ENCODE measurements at regions not wholly inside any gene's neighbourhood (a gene's known extent, or its start where the extent isn't known, plus 50 kb on each side); places are given as distances from the start of the nearest gene placed in this dataset.

DNA sequence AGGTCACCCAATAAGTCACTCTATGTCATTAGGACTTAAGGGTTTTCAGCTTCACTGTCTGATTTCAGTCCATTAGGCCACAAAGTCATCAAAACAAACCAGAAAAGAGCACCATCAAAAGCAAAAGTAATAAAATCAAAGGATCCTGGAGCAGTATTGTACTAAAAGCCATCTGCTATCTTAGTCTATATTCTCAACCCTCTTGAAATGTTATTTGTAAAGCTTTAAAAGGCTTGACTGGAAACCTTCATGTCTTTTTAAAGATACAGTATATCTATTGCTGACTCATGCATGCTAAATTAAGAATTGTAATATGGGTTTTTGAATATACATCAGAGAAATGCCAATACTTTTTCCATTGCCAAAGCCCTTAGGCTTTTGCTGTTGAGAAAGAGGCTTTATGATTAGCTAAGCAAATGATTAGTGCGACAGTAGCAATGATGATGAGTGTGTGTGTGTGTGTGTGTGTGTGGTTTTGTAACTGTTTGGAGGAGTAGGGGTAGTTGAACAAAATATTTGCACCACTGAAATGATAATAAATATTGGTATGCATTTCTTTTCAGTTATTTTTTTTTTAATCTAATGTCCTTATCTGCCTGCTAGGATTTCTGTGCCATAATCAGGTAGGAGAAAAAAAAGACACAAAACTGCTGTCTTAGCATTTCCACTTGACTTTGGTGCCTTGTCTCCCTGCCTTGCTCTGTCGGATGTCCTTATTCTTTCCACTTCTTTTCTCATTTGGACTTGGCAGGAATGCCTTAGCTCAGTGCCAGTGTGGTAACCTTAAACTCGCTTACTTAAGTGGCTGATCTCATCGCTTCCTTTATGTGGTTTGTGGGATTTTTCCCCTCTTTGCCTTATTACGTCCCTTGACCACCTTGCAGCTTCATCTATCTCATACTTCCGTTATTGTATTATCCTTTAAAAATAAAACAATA is 119.7 kb downstream of the PCDH7 start:
- Histone ChIP-seq H3K27me3 (ENCODE audit: control insufficient read depth in 1 of 2, insufficient read depth in 1 of 2, low read length in 2 of 2) (no peaks in the 10 kb centered on the region), H3K27ac (ENCODE audit: low read length, poor library complexity, severe bottlenecking) (no peak overlapping the region), H3K9me3 (ENCODE audit: control insufficient read depth, low read length) (no peaks in the 10 kb centered on the region), H3K18ac (ENCODE audit: low read depth in 1 of 2, low read length in 2 of 2) (no peak overlapping the region), H3K4me1 (ENCODE audit: control insufficient read depth, insufficient read depth, low read depth, low read length) (peaks cover 3% of the 10 kb centered on the region), H4K91ac (ENCODE audit: low read length) (no peak overlapping the region), H3K14ac (ENCODE audit: low read length in 2 of 2) (peak overlapping the region in 1 of 2 experiments; percentile 12), H2AK5ac (ENCODE audit: low read length, severe bottlenecking) (no peak overlapping the region), H2BK12ac (ENCODE audit: low read length in 2 of 2) (peak overlapping the region in 1 of 2 experiments; percentile 31), H3K23ac (ENCODE audit: low read length in 2 of 2) (no peak overlapping the region), H3K4ac (ENCODE audit: low read depth in 1 of 2, low read length in 2 of 2) (no peak overlapping the region), H3K79me1 (replicated peaks; ENCODE audit: low read length, poor library complexity, severe bottlenecking) (no peaks in the 10 kb centered on the region), H3K4me3 (ENCODE audit: insufficient read depth in 1 of 2, low read depth in 1 of 2, low read length in 2 of 2) (no peak overlapping the region), H3K9ac (ENCODE audit: low read length) (no peak overlapping the region), H3K36me3 (ENCODE audit: control insufficient read depth in 1 of 2, insufficient read depth in 2 of 2, low read depth in 1 of 2, low read length in 2 of 2) (no peaks in the 10 kb centered on the region), H2AFZ (ENCODE audit: low read depth, low read length) (no peak overlapping the region), H2BK15ac (ENCODE audit: low read depth, poor library complexity, severe bottlenecking) (no peak overlapping the region), H4K8ac (ENCODE audit: low read length) (no peak overlapping the region), H2BK5ac (ENCODE audit: low read depth, low read length, poor library complexity, severe bottlenecking) (no peak overlapping the region), H2BK120ac (ENCODE audit: low read depth, low read length) (no peak overlapping the region), H3K4me2 (ENCODE audit: low read length, poor library complexity, severe bottlenecking) (no peak overlapping the region)
- 39% methylated on average over 2 of the region's 6 CpGs for whole genome bisulfite sequencing
- peak; percentile 84 for DNase-seq

DNA sequence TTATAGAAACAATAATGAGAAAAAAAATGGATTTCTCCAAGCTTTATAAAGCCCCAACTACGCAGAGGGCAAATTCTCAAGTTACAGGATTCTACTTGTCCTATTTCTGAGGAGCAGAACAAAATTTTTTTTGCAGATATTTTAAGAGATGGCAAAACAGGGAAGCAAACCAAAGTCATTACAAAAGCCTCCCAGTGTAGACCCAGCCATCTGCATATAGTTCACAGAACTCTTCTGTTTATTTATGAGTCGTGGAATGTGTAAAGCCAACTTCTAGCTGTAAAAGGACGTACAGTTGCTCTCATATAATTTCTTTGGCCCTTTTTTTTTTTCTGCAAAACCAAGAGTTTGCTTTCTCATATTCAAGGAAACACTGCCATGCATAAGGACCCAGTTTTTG is 120.4 kb downstream of the PCDH7 start:
- 5% methylated on average over 2 of the region's 3 CpGs for WGBS
- Histone ChIP-seq H2BK5ac (ENCODE audit: low read depth, low read length, poor library complexity, severe bottlenecking) (no peak overlapping the region), H3K4ac (ENCODE audit: low read depth in 1 of 2, low read length in 2 of 2) (no peak overlapping the region), H3K9me3 (ENCODE audit: control insufficient read depth, low read length) (no peaks in the 10 kb centered on the region), H3K36me3 (ENCODE audit: control insufficient read depth in 1 of 2, insufficient read depth in 2 of 2, low read depth in 1 of 2, low read length in 2 of 2) (no peaks in the 10 kb centered on the region), H2BK15ac (ENCODE audit: low read depth, poor library complexity, severe bottlenecking) (no peak overlapping the region), H4K8ac (ENCODE audit: low read length) (no peak overlapping the region), H3K14ac (ENCODE audit: low read length in 2 of 2) (no peak overlapping the region), H3K79me1 (replicated peaks; ENCODE audit: low read length, poor library complexity, severe bottlenecking) (no peaks in the 10 kb centered on the region), H3K4me2 (ENCODE audit: low read length, poor library complexity, severe bottlenecking) (no peak overlapping the region), H3K27me3 (ENCODE audit: control insufficient read depth in 1 of 2, insufficient read depth in 1 of 2, low read length in 2 of 2) (no peaks in the 10 kb centered on the region), H2BK120ac (ENCODE audit: low read depth, low read length) (no peak overlapping the region), H4K91ac (ENCODE audit: low read length) (no peak overlapping the region), H3K4me3 (ENCODE audit: insufficient read depth in 1 of 2, low read depth in 1 of 2, low read length in 2 of 2) (no peak overlapping the region), H2AK5ac (ENCODE audit: low read length, severe bottlenecking) (no peak overlapping the region), H3K18ac (ENCODE audit: low read depth in 1 of 2, low read length in 2 of 2) (no peak overlapping the region), H2AFZ (ENCODE audit: low read depth, low read length) (no peak overlapping the region), H2BK12ac (ENCODE audit: low read length in 2 of 2) (no peak overlapping the region), H3K27ac (ENCODE audit: low read length, poor library complexity, severe bottlenecking) (peak overlapping the region; percentile 1), H3K4me1 (ENCODE audit: control insufficient read depth, insufficient read depth, low read depth, low read length) (peaks cover 1% of the 10 kb centered on the region), H3K9ac (ENCODE audit: low read length) (no peak overlapping the region), H3K23ac (ENCODE audit: low read length in 2 of 2) (no peak overlapping the region)
- DNase-seq, result peak; percentile 50

DNA sequence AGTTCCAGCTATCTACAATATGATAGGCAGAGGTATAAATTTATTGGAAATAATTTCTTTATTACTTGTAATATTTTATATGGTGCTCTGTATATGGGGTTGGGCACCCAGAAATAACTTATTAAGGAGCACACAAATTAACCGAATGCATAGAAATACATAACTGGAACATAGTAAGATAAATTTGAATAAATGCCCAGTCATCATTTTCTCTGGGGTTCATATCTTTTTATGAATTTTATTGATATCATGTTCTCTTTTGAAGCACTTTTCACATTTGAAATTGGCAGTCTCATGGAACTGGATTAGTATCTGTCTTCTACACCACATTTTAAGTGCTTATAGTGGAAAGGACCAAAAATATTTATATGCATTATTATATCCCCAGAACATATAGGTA is 122.0 kb downstream of the PCDH7 start:
- no peak overlapping the region for H2BK12ac ChIP-seq (ENCODE audit: low read length in 2 of 2)
- no peak overlapping the region for H2BK15ac ChIP-seq (ENCODE audit: low read depth, poor library complexity, severe bottlenecking)
- no peaks in the 10 kb centered on the region for H3K27me3 ChIP-seq (ENCODE audit: control insufficient read depth in 1 of 2, insufficient read depth in 1 of 2, low read length in 2 of 2)
- no peak for DNase-seq
- no peak overlapping the region for H3K4me2 ChIP-seq (ENCODE audit: low read length, poor library complexity, severe bottlenecking)
- no peaks in the 10 kb centered on the region for H3K79me1 ChIP-seq (replicated peaks; ENCODE audit: low read length, poor library complexity, severe bottlenecking)
- H3K4me1 ChIP-seq (ENCODE audit: control insufficient read depth, insufficient read depth, low read depth, low read length), result peaks cover under 1% of the 10 kb centered on the region
- H2BK5ac ChIP-seq (ENCODE audit: low read depth, low read length, poor library complexity, severe bottlenecking), result no peak overlapping the region
- H4K91ac ChIP-seq (ENCODE audit: low read length), result no peak overlapping the region
- no peak overlapping the region for H3K27ac ChIP-seq (ENCODE audit: low read length, poor library complexity, severe bottlenecking)
- no peak overlapping the region for H3K4ac ChIP-seq (ENCODE audit: low read depth in 1 of 2, low read length in 2 of 2)
- H3K9me3 ChIP-seq (ENCODE audit: control insufficient read depth, low read length), result no peaks in the 10 kb centered on the region
- H3K36me3 ChIP-seq (ENCODE audit: control insufficient read depth in 1 of 2, insufficient read depth in 2 of 2, low read depth in 1 of 2, low read length in 2 of 2), result no peaks in the 10 kb centered on the region
- no peak overlapping the region for H2AFZ ChIP-seq (ENCODE audit: low read depth, low read length)
- H3K14ac ChIP-seq (ENCODE audit: low read length in 2 of 2), result no peak overlapping the region
- H3K18ac ChIP-seq (ENCODE audit: low read depth in 1 of 2, low read length in 2 of 2), result no peak overlapping the region
- H4K8ac ChIP-seq (ENCODE audit: low read length), result no peak overlapping the region
- no peak overlapping the region for H3K23ac ChIP-seq (ENCODE audit: low read length in 2 of 2)
- H2AK5ac ChIP-seq (ENCODE audit: low read length, severe bottlenecking), result no peak overlapping the region
- H3K4me3 ChIP-seq (ENCODE audit: insufficient read depth in 1 of 2, low read depth in 1 of 2, low read length in 2 of 2), result no peak overlapping the region
- no CpG with 5 or more reads among the region's 1 CpG for WGBS
- H3K9ac ChIP-seq (ENCODE audit: low read length), result no peak overlapping the region
- no peak overlapping the region for H2BK120ac ChIP-seq (ENCODE audit: low read depth, low read length)

DNA sequence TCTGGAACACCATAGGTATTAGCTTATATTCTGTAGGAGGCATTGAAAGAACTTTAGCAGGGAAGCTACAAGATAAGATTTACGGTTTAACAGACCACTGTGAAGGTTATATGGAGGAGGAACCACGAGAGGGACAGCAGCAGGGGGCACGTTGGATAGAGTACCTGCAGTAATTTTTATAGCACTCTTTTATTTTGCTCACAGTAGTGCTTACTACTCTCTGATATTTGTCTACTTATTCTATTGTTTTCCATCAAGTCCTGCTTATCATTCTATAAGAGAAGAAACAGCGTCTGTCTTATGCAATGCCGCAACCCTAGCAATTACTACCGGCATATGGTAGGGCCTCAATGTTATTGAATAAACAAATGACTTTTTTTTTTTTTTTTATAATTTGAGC is 122.5 kb downstream of the PCDH7 start:
- H3K27ac ChIP-seq (ENCODE audit: low read length, poor library complexity, severe bottlenecking), result no peak overlapping the region
- WGBS, result 63% methylated on average over 4 of the region's 6 CpGs
- H4K91ac ChIP-seq (ENCODE audit: low read length), result no peak overlapping the region
- H3K27me3 ChIP-seq (ENCODE audit: control insufficient read depth in 1 of 2, insufficient read depth in 1 of 2, low read length in 2 of 2), result no peaks in the 10 kb centered on the region
- H2BK5ac ChIP-seq (ENCODE audit: low read depth, low read length, poor library complexity, severe bottlenecking), result no peak overlapping the region
- H3K4me1 ChIP-seq (ENCODE audit: control insufficient read depth, insufficient read depth, low read depth, low read length), result no peaks in the 10 kb centered on the region
- no peak overlapping the region for H3K14ac ChIP-seq (ENCODE audit: low read length in 2 of 2)
- H3K4me2 ChIP-seq (ENCODE audit: low read length, poor library complexity, severe bottlenecking), result no peak overlapping the region
- no peak overlapping the region for H3K4ac ChIP-seq (ENCODE audit: low read depth in 1 of 2, low read length in 2 of 2)
- no peak overlapping the region for H3K23ac ChIP-seq (ENCODE audit: low read length in 2 of 2)
- H2BK15ac ChIP-seq (ENCODE audit: low read depth, poor library complexity, severe bottlenecking), result no peak overlapping the region
- no peak overlapping the region for H4K8ac ChIP-seq (ENCODE audit: low read length)
- H2BK120ac ChIP-seq (ENCODE audit: low read depth, low read length), result no peak overlapping the region
- no peaks in the 10 kb centered on the region for H3K79me1 ChIP-seq (replicated peaks; ENCODE audit: low read length, poor library complexity, severe bottlenecking)
- no peak overlapping the region for H2AFZ ChIP-seq (ENCODE audit: low read depth, low read length)
- no peak overlapping the region for H3K18ac ChIP-seq (ENCODE audit: low read depth in 1 of 2, low read length in 2 of 2)
- no peak overlapping the region for H2BK12ac ChIP-seq (ENCODE audit: low read length in 2 of 2)
- no peaks in the 10 kb centered on the region for H3K9me3 ChIP-seq (ENCODE audit: control insufficient read depth, low read length)
- H3K36me3 ChIP-seq (ENCODE audit: control insufficient read depth in 1 of 2, insufficient read depth in 2 of 2, low read depth in 1 of 2, low read length in 2 of 2), result no peaks in the 10 kb centered on the region
- no peak overlapping the region for H2AK5ac ChIP-seq (ENCODE audit: low read length, severe bottlenecking)
- H3K9ac ChIP-seq (ENCODE audit: low read length), result no peak overlapping the region
- no peak for DNase-seq
- no peak overlapping the region for H3K4me3 ChIP-seq (ENCODE audit: insufficient read depth in 1 of 2, low read depth in 1 of 2, low read length in 2 of 2)
